ENCODE measurements at regions not wholly inside any gene's neighbourhood (a gene's known extent, or its start where the extent isn't known, plus 50 kb on each side); places are given as distances from the start of the nearest gene placed in this dataset.

DNA sequence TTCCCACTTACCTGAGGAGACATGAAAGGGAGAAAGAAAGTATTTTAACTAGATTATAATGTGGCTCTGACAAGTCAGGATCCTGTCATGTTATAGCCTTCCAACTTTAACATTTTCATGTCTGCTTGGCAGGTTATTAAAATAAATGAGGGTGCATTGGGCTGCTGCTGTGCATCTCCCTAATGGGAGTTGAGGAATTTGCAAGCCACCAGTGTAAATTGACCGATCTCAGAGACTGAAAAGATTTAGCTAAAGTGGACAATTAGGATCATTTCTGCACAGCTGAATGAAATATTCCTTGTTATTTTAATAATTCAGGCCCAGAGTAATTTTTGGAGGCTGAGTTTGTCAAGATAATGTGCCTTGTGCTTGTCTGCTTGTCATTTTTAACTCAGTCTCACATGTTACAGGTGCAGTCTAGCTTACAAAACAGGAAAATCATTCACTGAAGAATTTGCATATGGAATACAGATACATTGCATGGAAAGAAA, 366.3 kb upstream of the ADAMTS16 start:
- no peak for DNase-seq

GRCh38 chr5:4777435-4777834, 362.7 kb upstream of the ADAMTS16 start:
- no peak for DNase-seq

- DNase-seq: no peak
Measured at GRCh38 chr5:4780633-4781032, 359.5 kb upstream of the ADAMTS16 start.

DNA sequence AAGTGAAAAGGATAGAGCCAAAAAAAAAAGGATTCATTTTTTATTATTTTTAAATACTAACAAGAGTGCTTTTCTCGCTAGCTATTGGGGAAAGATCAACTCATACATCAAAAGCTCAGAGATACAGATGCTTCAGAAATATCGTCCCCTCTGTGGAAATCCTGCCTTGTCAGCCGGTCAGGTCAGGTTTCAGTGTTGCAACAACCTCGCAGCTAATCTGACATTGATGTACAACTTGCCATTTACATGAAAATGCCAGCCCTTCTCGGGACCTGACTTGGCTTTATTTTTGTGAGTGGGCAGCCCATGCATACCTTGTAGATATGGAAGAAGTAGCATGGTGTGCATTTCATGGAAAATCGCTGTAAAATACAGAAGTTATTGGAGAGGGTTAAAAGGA, 358.8 kb upstream of the ADAMTS16 start:
- DNase-seq: no peak

GRCh38 chr5:4785971-4786370, 354.2 kb upstream of the ADAMTS16 start:
- DNase-seq: no peak

GRCh38 chr5:4797445-4797844, 342.7 kb upstream of the ADAMTS16 start:
- no peak for DNase-seq

GRCh38 chr5:4802044-4802443, 338.1 kb upstream of the ADAMTS16 start:
- no peak for DNase-seq

DNA sequence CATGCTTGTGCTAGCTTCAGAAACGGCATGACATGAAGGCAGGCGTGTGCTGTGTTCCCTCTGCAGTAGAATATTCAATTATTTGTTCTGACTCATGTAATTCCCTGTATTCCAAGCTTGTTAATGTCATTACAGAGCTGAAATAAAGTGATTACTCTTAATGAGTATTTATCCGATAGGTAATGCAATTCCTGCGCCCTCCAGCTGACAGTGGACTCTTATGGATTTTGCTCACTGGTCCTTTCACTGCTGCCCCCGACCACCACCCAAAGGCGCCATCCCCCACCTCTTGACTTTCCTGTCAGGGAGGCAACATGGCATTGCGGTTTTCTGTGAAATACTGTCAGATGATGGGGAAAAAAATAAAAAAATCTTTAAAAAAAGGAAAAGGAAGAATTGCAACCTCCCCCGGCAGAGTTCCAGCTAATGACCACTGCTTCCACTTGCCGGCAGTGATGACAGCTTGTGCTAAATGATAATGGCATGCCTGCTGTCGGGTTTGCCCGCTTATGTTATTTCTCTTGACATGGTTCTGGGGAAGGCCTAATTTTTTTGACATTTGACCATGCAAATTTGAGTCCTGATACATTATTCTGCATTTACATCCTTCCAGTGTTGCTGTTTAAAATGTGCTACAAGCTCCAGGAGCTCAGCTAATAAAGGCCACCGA, 335.3 kb upstream of the ADAMTS16 start:
- no peak for DNase-seq

GRCh38 chr5:4815002-4815401, 325.1 kb upstream of the ADAMTS16 start:
- DNase-seq: no peak

GRCh38 chr5:4817767-4818166, 322.4 kb upstream of the ADAMTS16 start:
- DNase-seq: no peak

DNA sequence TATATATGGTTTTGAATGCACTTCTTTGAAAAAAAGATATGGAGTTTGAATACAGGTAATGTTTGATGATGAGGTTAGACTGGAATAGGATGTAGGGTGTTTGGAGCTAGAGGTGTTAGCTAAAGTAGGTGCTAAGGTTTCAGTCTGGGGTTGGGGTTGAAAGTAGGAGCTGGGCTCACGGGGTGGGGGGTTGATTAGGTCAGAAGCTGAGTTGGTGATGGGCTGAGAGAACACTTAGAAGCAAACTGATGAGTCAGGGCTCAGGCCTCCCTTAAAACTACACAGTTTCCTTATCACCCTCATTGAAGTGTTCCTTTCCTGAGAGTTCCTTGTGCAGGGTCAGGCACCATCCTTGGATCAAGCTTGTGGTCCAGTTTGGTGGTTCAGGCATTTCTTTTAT, 308.8 kb upstream of the ADAMTS16 start:
- no peak for DNase-seq

GRCh38 chr5:4832471-4832870, 307.7 kb upstream of the ADAMTS16 start:
- DNase-seq: no peak

DNA sequence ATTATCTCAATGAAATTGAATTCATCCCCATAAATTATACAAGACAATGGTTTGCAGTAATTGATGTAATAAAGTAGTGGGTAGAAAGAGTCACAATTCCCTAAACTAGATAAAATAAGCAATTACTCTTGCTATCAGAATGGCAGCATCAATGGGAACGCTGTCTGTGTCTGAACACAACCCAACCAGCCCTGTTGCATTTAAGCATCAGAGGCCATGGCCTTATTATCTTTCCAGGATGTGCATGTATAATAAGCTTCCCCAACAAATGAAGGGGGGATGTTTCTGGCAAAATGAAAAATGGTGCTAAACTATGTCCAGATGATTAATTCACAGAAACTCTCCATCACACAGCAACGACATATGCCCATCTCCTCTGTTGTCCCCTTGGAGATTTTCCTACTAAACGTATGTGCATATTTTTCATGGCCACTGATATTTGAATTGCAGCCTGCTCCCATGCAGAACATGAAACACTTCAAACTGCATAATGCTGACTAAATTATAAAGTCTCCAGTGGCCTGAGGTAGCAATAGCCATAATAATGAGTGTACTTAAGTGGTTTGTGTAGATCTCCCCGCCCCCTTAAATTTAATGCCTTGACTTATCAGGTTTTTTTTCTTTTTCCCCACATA, 306.9 kb upstream of the ADAMTS16 start:
- no peak for DNase-seq

DNA sequence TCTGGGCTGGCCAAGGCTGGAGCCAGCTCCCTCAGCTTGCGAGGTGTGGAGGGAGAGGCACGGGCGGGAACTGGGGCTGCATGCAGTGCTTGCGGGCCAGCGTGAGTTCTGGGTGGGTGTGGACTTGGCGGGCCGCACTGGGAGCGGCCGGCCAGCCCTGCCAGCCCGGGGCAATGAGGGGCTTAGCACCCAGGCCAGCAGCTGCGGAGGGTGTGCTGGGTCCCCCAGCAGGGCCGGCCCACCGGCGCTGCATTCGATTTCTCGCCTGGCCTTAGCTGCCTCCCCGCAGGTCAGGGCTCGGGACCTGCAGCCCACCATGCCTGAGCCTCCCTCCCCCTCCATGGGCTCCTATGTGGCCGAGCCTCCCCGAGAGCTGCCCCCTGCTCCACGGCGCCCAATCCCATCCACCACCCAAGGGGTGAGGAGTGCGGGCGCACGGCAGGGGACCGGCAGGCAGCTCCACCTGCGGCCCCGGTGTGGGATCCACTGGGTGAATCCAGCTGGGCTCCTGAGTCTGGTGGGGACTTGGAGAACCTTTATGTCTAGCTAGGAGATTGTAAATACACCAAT, 302.6 kb upstream of the ADAMTS16 start:
- DNase-seq: no peak

DNA sequence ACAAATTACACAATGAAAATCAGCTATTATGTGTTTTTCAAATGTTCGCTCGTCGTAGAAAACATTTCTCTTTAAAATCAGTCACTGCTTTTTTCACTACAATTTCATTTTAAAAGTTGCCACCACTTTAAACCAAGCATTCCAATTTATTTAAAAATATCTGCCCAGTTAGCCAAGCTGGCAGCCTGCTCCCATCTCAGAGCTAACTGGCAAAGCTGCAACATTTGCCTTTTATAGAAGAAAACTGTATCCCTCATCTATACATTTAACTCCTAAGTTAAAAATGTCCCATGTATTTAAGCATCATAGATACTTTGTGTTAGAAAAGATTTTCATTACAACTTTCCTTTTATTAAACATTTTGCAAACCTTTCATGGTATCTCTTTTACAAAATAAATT, 294.9 kb upstream of the ADAMTS16 start:
- no peak for DNase-seq

DNA sequence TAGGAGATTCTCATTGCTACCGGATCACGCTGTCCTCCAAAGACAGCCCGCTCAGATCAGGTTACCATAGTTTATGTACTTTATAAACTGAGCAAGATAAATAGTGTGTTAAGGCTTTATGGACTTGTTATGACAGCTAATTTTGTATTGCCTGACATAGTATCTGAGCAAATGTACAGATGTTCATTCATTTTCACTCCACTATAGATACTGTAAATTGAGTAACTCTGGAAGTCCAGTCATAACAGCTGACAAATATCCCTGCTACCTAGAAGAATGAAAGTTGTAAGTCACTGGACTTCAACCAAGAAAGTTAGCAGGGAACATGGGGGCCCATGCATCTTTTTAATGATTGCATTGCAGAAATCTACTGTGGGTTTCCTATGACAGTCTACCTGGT, 292.4 kb upstream of the ADAMTS16 start:
- no peak for DNase-seq

GRCh38 chr5:4855036-4855435, 285.1 kb upstream of the ADAMTS16 start:
- no peak for DNase-seq

DNA sequence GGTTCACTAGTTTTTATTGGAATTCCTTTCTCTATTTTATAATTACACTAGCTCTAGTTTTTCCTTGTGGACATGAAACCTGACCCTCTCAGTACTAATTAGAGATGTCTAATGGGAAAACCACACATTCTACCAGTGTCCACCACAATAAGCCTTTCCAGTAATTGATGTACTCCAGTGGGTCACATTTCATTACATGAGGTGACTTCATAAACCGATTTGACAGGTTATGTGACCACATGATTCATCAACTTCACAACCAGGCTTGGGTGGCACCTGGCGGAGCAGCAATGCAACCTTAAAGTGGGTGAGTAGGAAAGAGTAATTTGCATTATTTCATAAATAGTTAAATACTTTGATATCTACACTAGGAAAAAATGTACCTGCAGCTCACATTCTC, 284.2 kb upstream of the ADAMTS16 start:
- no peak for DNase-seq

GRCh38 chr5:4857761-4858160, 282.4 kb upstream of the ADAMTS16 start:
- no peak for DNase-seq

- no peak for DNase-seq
Measured at GRCh38 chr5:4859500-4860235, 280.5 kb upstream of the ADAMTS16 start.

- DNase-seq: no peak
Measured at GRCh38 chr5:4860631-4861030, 279.5 kb upstream of the ADAMTS16 start.

- DNase-seq: peak; percentile 35
Measured at GRCh38 chr5:4862500-4862899, 277.6 kb upstream of the ADAMTS16 start.

GRCh38 chr5:4866131-4866659, 273.9 kb upstream of the ADAMTS16 start:
- DNase-seq: no peak

GRCh38 chr5:4866817-4867216, 273.3 kb upstream of the ADAMTS16 start:
- DNase-seq: no peak
